Right cardiac atrium (tissue), 5 donors: ENCODE measurements at regions not wholly inside any gene's neighbourhood (a gene's known extent, or its start where the extent isn't known, plus 50 kb on each side); places are given as distances from the start of the nearest gene placed in this dataset.

Source experiments
- ATAC-seq, 2 donors: fragments of 200-7000 bp; cut with Tn5 transposase; one replicate each; pipeline versions ENCODE4 v1.8.0 to v1.9.1; 2020; ENCODE audit warnings: moderate library complexity in 2 of 2, mild to moderate bottlenecking in 1 of 2
- DNase-seq, 3 donors: peaks; one replicate each; pipeline ENCODE4 v3.0.0-alpha.2; 2020
- H3K27ac ChIP-seq: one replicate; pipeline ENCODE4 v1.5.1; 2013; ENCODE audit warnings: mild to moderate bottlenecking, low read length, control low read depth, moderate library complexity
- H3K27me3 ChIP-seq: one replicate; pipeline ENCODE4 v1.6.1; 2013; ENCODE audit not compliant: control insufficient read depth, insufficient read depth
- H3K4me1 ChIP-seq: one replicate; pipeline ENCODE4 v1.6.1; 2013; ENCODE audit warnings: low read length; ENCODE audit not compliant: control insufficient read depth, insufficient read depth
- H3K4me3 ChIP-seq: one replicate; pipeline ENCODE4 v1.5.1; 2013; ENCODE audit warnings: low read length, control low read depth
- H3K9me3 ChIP-seq: one replicate; pipeline ENCODE4 v1.6.1; 2013; ENCODE audit warnings: low read length; ENCODE audit not compliant: control insufficient read depth
- WGBS: extraction: QIAGEN DNeasy Blood & Tissue Kit; methylation state at CpG from one replicate; pipeline ENCODE4 v1.1.7; 2013; 5-methylcytosine and 5-hydroxymethylcytosine counted together
- intact Hi-C, 4 donors: fragments of 100-400 bp; cut with DNase I; formaldehyde crosslinking; loops; one replicate each; pipeline versions ENCODE4 v1.11.0 to v1.14.0; 2022 to 2023
- donor health status: healthy with polysubstance abuse.
- donor health status: DM: no; HTN: yes; CAD: no.
- donor health status: DM: no; HTN: no; CAD: no.
- donor health status: DM: no; HTN: yes; CAD: no; lungs with severe emphysema.
- donor health status: DM: yes; HTN: yes; CAD: no.

- Histone ChIP-seq H3K9me3 (no peaks in the 10 kb centered on the region), H3K27me3 (no peaks in the 10 kb centered on the region), H3K27ac (no peak overlapping the region), H3K4me3 (no peak overlapping the region), H3K4me1 (no peaks in the 10 kb centered on the region)
- WGBS: 99% methylated on average over 2 of the region's 2 CpGs
- intact Hi-C loops: no loop called here
- DNase-seq (no peak), ATAC-seq (no peak)
Measured at GRCh38 chr4:123813901-123814300, 417.3 kb downstream of the SPRY1 start.

- DNase-seq: no peak
- no peak overlapping the region for H3K4me3 ChIP-seq
- H3K27me3 ChIP-seq: no peaks in the 10 kb centered on the region
- 57% methylated on average over 2 of the region's 2 CpGs for WGBS
- no peak for ATAC-seq
- no peaks in the 10 kb centered on the region for H3K9me3 ChIP-seq
- no peaks in the 10 kb centered on the region for H3K4me1 ChIP-seq
- H3K27ac ChIP-seq: no peak overlapping the region
- intact Hi-C loops: no loop called here
Measured at GRCh38 chr4:123816462-123816861, 419.9 kb downstream of the SPRY1 start.

GRCh38 chr4:123817025-123817688 lies 420.6 kb downstream of the SPRY1 start:
- no peak for ATAC-seq
- DNase-seq: no peak
- Histone ChIP-seq H3K9me3 (no peaks in the 10 kb centered on the region), H3K4me1 (no peaks in the 10 kb centered on the region), H3K27me3 (no peaks in the 10 kb centered on the region), H3K27ac (no peak overlapping the region), H3K4me3 (no peak overlapping the region)
- 77% methylated on average over 7 of the region's 7 CpGs for WGBS
- intact Hi-C loops: no loop called here

- Histone ChIP-seq H3K4me3 (no peak overlapping the region), H3K4me1 (peaks cover 1% of the 10 kb centered on the region), H3K27me3 (no peaks in the 10 kb centered on the region), H3K27ac (no peak overlapping the region), H3K9me3 (no peaks in the 10 kb centered on the region)
- no peak for DNase-seq
- intact Hi-C loops: loop anchor here in 1 of 4 donors (5.0 kb wide), 1 partner anchor 72 kb away; no protein-coding TSS in a partner anchor
- no peak for ATAC-seq
Measured at GRCh38 chr4:123819362-123820035, 422.9 kb downstream of the SPRY1 start.

- no peak overlapping the region for H3K27ac ChIP-seq
- no peaks in the 10 kb centered on the region for H3K9me3 ChIP-seq
- peaks cover 1% of the 10 kb centered on the region for H3K4me1 ChIP-seq
- intact Hi-C loops: loop anchor here in 1 of 4 donors (5.0 kb wide), 1 partner anchor 75 kb away; no protein-coding TSS in a partner anchor
- H3K4me3 ChIP-seq: no peak overlapping the region
- H3K27me3 ChIP-seq: no peaks in the 10 kb centered on the region
- DNase-seq (no peak), ATAC-seq (peak in 1 of 2 donors; percentile 54)
Measured at GRCh38 chr4:123821861-123822260, 425.3 kb downstream of the SPRY1 start.

GRCh38 chr4:123822353-123822752 lies 425.8 kb downstream of the SPRY1 start:
- intact Hi-C loops: loop anchor here in 1 of 4 donors (5.0 kb wide), 1 partner anchor 75 kb away; no protein-coding TSS in a partner anchor
- no peak for ATAC-seq
- 97% methylated on average over 2 of the region's 2 CpGs for WGBS
- Histone ChIP-seq H3K4me3 (no peak overlapping the region), H3K9me3 (no peaks in the 10 kb centered on the region), H3K4me1 (peaks cover 1% of the 10 kb centered on the region), H3K27ac (no peak overlapping the region), H3K27me3 (no peaks in the 10 kb centered on the region)
- no peak for DNase-seq

- intact Hi-C loops: loop anchor here in 1 of 4 donors (5.0 kb wide), 1 partner anchor 76 kb away; no protein-coding TSS in a partner anchor
- Histone ChIP-seq H3K9me3 (no peaks in the 10 kb centered on the region), H3K4me1 (peaks cover 1% of the 10 kb centered on the region), H3K27ac (no peak overlapping the region), H3K4me3 (no peak overlapping the region), H3K27me3 (no peaks in the 10 kb centered on the region)
- DNase-seq: no peak
- ATAC-seq: peak; percentile 21 to 56
- WGBS: 78% methylated on average over 4 of the region's 4 CpGs
Measured at GRCh38 chr4:123823244-123823643, 426.6 kb downstream of the SPRY1 start.

GRCh38 chr4:123824524-123824923 lies 427.9 kb downstream of the SPRY1 start:
- ATAC-seq (peak in 1 of 2 donors; percentile 36), DNase-seq (no peak)
- H3K9me3 ChIP-seq: no peaks in the 10 kb centered on the region
- H3K27me3 ChIP-seq: no peaks in the 10 kb centered on the region
- WGBS: 64% methylated on average over 1 of the region's 1 CpG
- intact Hi-C loops: loop anchor here in 1 of 4 donors (5.0 kb wide), 1 partner anchor 77 kb away; no protein-coding TSS in a partner anchor
- H3K27ac ChIP-seq: no peak overlapping the region
- peaks cover 1% of the 10 kb centered on the region for H3K4me1 ChIP-seq
- H3K4me3 ChIP-seq: no peak overlapping the region

GRCh38 chr4:123825596-123826291 lies 429.1 kb downstream of the SPRY1 start:
- ATAC-seq (no peak), DNase-seq (no peak)
- H3K4me3 ChIP-seq: no peak overlapping the region
- intact Hi-C loops: no loop called here
- 88% methylated on average over 1 of the region's 1 CpG for WGBS
- peak overlapping the region; percentile 19 for H3K27ac ChIP-seq
- no peaks in the 10 kb centered on the region for H3K9me3 ChIP-seq
- H3K27me3 ChIP-seq: no peaks in the 10 kb centered on the region
- H3K4me1 ChIP-seq: peaks cover 1% of the 10 kb centered on the region

- H3K27me3 ChIP-seq: no peaks in the 10 kb centered on the region
- no peak for ATAC-seq
- H3K4me3 ChIP-seq: no peak overlapping the region
- 79% methylated on average over 2 of the region's 2 CpGs for whole genome bisulfite sequencing
- H3K9me3 ChIP-seq: no peaks in the 10 kb centered on the region
- peak in 2 of 3 donors; percentile 19 to 63 for DNase-seq
- H3K27ac ChIP-seq: no peak overlapping the region
- peaks cover 1% of the 10 kb centered on the region for H3K4me1 ChIP-seq
- intact Hi-C loops: no loop called here
Measured at GRCh38 chr4:123826896-123827295, 430.3 kb downstream of the SPRY1 start.

- 96% methylated on average over 2 of the region's 2 CpGs for WGBS
- Histone ChIP-seq H3K9me3 (no peaks in the 10 kb centered on the region), H3K4me1 (no peaks in the 10 kb centered on the region), H3K27ac (no peak overlapping the region), H3K27me3 (no peaks in the 10 kb centered on the region), H3K4me3 (no peak overlapping the region)
- intact Hi-C loops: no loop called here
- DNase-seq (no peak), ATAC-seq (no peak)
Measured at GRCh38 chr4:123827511-123827910, 430.9 kb downstream of the SPRY1 start.
